Activated T-helper 17 cell treated with anti-CD3 and anti-CD28 coated beads, Interleukin-2, amount 50 U/mL, for 72 hours (primary cell): ENCODE measurements at regions not wholly inside any gene's neighbourhood (a gene's known extent, or its start where the extent isn't known, plus 50 kb on each side); places are given as distances from the start of the nearest gene placed in this dataset.
"Not testable (repeated sequence)": the region's sequence is repeated elsewhere in the genome, so short reads cannot be mapped to it uniquely, and the experiment has no call there.

Experiments used
- ATAC-seq: fragments of 150-1000 bp; cut with Tn5 transposase; replicated peaks from 2 replicates; pipeline ENCODE4 v1.10.0; 2021; ENCODE audit warnings: mild to moderate bottlenecking, moderate library complexity
- H3K27ac Mint-ChIP-seq: one replicate; pipeline ENCODE4 v1.8.0; 2022; ENCODE audit warnings: mixed read lengths
- H3K27me3 Mint-ChIP-seq: one replicate; pipeline ENCODE4 v1.8.0; 2022; ENCODE audit warnings: mixed read lengths
- H3K36me3 Mint-ChIP-seq: one replicate; pipeline ENCODE4 v1.8.0; 2022; ENCODE audit warnings: low read depth, mild to moderate bottlenecking, mixed read lengths
- H3K4me1 Mint-ChIP-seq: one replicate; pipeline ENCODE4 v1.8.0; 2022; ENCODE audit warnings: mixed read lengths
- H3K4me3 Mint-ChIP-seq: one replicate; pipeline ENCODE4 v1.8.0; 2022; ENCODE audit warnings: mild to moderate bottlenecking, mixed read lengths
- H3K9me3 Mint-ChIP-seq: one replicate; pipeline ENCODE4 v1.8.0; 2022; ENCODE audit warnings: mixed read lengths

- not testable (repeated sequence) for ATAC-seq, H3K4me3 Mint-ChIP-seq, H3K27ac Mint-ChIP-seq, H3K4me1 Mint-ChIP-seq, H3K9me3 Mint-ChIP-seq, H3K36me3 Mint-ChIP-seq, H3K27me3 Mint-ChIP-seq
Measured at GRCh38 chr10:95137990-95138625, 55.9 kb upstream of the ACSM6 start.

DNA sequence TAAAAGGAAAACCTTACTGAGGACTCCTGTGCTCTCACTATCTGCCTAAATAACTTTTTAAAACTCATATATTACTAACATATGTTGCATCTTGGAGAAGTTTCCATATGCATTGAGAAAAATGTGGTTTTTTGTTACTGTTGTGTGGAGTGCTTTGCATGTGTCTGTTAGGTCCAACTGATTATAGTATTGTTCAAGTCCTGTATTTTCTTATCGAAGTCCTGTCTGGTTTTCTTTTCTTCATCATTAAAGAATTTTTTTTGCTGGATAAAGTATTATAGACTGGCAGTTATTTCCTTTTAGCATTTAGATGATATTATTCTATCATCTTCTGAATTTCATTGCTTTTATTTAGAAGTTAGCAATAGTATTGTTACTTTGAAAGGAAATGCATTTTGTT is 59.5 kb upstream of the ACSM6 start:
- no peak overlapping the region for H3K27ac Mint-ChIP-seq
- H3K4me1 Mint-ChIP-seq, result no peaks in the 10 kb centered on the region
- H3K36me3 Mint-ChIP-seq, result no peaks in the 10 kb centered on the region
- no peak overlapping the region for H3K4me3 Mint-ChIP-seq
- ATAC-seq, result no peak
- H3K27me3 Mint-ChIP-seq, result no peaks in the 10 kb centered on the region
- H3K9me3 Mint-ChIP-seq, result peaks cover 3% of the 10 kb centered on the region

- Mint-ChIP-seq H3K27ac (no peak overlapping the region), H3K4me3 (no peak overlapping the region), H3K36me3 (no peaks in the 10 kb centered on the region), H3K9me3 (peaks cover 3% of the 10 kb centered on the region), H3K27me3 (no peaks in the 10 kb centered on the region), H3K4me1 (no peaks in the 10 kb centered on the region)
- ATAC-seq, result no peak
Measured at GRCh38 chr10:95133997-95134396, 60.0 kb upstream of the ACSM6 start.

- no peaks in the 10 kb centered on the region for H3K4me1 Mint-ChIP-seq
- H3K36me3 Mint-ChIP-seq, result no peaks in the 10 kb centered on the region
- no peaks in the 10 kb centered on the region for H3K27me3 Mint-ChIP-seq
- H3K27ac Mint-ChIP-seq, result no peak overlapping the region
- no peak overlapping the region for H3K4me3 Mint-ChIP-seq
- H3K9me3 Mint-ChIP-seq, result peaks cover 3% of the 10 kb centered on the region
- peak; percentile 49 for ATAC-seq
Measured at GRCh38 chr10:95133016-95133752, 60.9 kb upstream of the ACSM6 start.

- H3K36me3 Mint-ChIP-seq, ATAC-seq, H3K4me1 Mint-ChIP-seq, H3K27ac Mint-ChIP-seq, H3K27me3 Mint-ChIP-seq, H3K4me3 Mint-ChIP-seq, H3K9me3 Mint-ChIP-seq: not testable (repeated sequence)
Measured at GRCh38 chr10:95130429-95130828, 61.1 kb upstream of the CYP2C8 start.

GRCh38 chr10:95125582-95125981 is 56.3 kb upstream of the CYP2C8 start:
- Mint-ChIP-seq H3K27me3 (no peaks in the 10 kb centered on the region), H3K36me3 (no peaks in the 10 kb centered on the region), H3K27ac (no peak overlapping the region), H3K4me3 (no peak overlapping the region), H3K9me3 (peaks cover 9% of the 10 kb centered on the region), H3K4me1 (no peaks in the 10 kb centered on the region)
- ATAC-seq, result no peak

DNA sequence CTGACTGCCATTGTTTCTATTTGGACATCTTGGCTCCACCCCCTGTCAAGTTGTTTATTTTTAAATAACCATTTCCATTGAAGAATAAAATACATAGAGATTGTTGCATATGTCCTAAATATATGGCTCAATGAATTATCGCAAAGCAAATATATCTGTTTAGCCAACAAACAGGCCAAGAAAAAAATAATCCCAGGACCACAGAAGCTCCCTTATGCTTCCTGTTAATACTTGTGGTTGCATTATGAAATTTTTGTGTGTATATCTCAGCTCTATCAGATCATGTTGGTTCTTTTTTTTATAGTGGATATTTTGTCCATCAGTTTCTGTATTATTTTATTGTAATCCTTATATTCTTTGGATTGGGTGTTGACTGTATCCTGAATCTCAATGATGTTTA is 53.4 kb upstream of the CYP2C8 start:
- Mint-ChIP-seq H3K27me3 (no peaks in the 10 kb centered on the region), H3K27ac (no peak overlapping the region), H3K9me3 (peaks cover 15% of the 10 kb centered on the region), H3K4me3 (no peak overlapping the region), H3K4me1 (no peaks in the 10 kb centered on the region), H3K36me3 (no peaks in the 10 kb centered on the region)
- no peak for ATAC-seq

- no peaks in the 10 kb centered on the region for H3K4me1 Mint-ChIP-seq
- no peak for ATAC-seq
- no peak overlapping the region for H3K27ac Mint-ChIP-seq
- no peaks in the 10 kb centered on the region for H3K36me3 Mint-ChIP-seq
- peaks cover 15% of the 10 kb centered on the region for H3K9me3 Mint-ChIP-seq
- no peak overlapping the region for H3K4me3 Mint-ChIP-seq
- H3K27me3 Mint-ChIP-seq, result no peaks in the 10 kb centered on the region
Measured at GRCh38 chr10:95121904-95122303, 52.6 kb upstream of the CYP2C8 start.
